ENCODE measurements at regions not wholly inside any gene's neighbourhood (a gene's known extent, or its start where the extent isn't known, plus 50 kb on each side); places are given as distances from the start of the nearest gene placed in this dataset.

- TF ChIP-seq MAX (IDR thresholded peaks at IDR 0.05; ENCODE audit: insufficient read depth, insufficient read length) (no peak), POLR2A (IDR thresholded peaks at IDR 0.05; ENCODE audit: low read depth, low read length) (no peak)
- TF ChIP-seq, protein P1, sequence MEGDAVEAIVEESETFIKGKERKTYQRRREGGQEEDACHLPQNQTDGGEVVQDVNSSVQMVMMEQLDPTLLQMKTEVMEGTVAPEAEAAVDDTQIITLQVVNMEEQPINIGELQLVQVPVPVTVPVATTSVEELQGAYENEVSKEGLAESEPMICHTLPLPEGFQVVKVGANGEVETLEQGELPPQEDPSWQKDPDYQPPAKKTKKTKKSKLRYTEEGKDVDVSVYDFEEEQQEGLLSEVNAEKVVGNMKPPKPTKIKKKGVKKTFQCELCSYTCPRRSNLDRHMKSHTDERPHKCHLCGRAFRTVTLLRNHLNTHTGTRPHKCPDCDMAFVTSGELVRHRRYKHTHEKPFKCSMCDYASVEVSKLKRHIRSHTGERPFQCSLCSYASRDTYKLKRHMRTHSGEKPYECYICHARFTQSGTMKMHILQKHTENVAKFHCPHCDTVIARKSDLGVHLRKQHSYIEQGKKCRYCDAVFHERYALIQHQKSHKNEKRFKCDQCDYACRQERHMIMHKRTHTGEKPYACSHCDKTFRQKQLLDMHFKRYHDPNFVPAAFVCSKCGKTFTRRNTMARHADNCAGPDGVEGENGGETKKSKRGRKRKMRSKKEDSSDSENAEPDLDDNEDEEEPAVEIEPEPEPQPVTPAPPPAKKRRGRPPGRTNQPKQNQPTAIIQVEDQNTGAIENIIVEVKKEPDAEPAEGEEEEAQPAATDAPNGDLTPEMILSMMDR (IDR thresholded peaks at IDR 0.05; ENCODE audit: extremely low read depth in 1 of 2, insufficient read depth in 1 of 2, low read depth in 1 of 2, low read length in 2 of 2): no peak
These were observed 289.4 kb downstream of the KCNS3 start for GRCh38 chr2:18167871-18168270.

Measured in endothelial cell of umbilical vein (primary cell).